GM10266 (cell line): ENCODE measurements at regions not wholly inside any gene's neighbourhood (a gene's known extent, or its start where the extent isn't known, plus 50 kb on each side); places are given as distances from the start of the nearest gene placed in this dataset.

ENCODE experiments used
- DNase-seq: peaks from one replicate; pipeline ENCODE4 v3.0.0; 2012; ENCODE audit errors: extremely low spot score
- CTCF ChIP-seq: IDR thresholded peaks from 2 replicates; pipeline ENCODE4 v1.5.1; 2012; ENCODE audit warnings: mild to moderate bottlenecking, low read depth; ENCODE audit not compliant: control insufficient read depth, insufficient read depth; ENCODE audit errors: missing control alignments

DNA sequence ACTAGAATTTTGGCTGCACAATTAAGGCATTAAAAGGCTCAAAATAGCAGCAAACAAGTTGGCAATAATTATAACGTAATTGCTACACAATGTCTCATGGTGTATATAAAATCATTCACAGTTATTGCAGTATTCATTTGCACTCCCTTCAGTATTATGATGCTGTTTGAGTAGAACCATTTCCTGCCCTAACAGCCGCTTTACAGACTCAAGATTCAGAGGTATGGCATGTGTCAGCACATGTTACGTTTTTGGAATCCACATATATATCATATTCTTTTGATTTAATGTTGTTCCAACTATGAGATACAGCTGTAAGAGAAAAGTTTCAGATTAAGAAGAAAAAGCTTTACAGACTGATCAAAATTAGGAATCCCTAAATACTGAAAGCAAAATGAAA lies 56.3 kb upstream of the NCKAP5 start:
- no peak for TF ChIP-seq CTCF
- DNase-seq, result no peak

- DNase-seq, result no peak
- no peak for TF ChIP-seq CTCF
These were observed 59.5 kb upstream of the NCKAP5 start for GRCh38 chr2:133627741-133628140.

GRCh38 chr2:133633309-133633708 lies 65.0 kb upstream of the NCKAP5 start:
- no peak for TF ChIP-seq CTCF
- no peak for DNase-seq

DNA sequence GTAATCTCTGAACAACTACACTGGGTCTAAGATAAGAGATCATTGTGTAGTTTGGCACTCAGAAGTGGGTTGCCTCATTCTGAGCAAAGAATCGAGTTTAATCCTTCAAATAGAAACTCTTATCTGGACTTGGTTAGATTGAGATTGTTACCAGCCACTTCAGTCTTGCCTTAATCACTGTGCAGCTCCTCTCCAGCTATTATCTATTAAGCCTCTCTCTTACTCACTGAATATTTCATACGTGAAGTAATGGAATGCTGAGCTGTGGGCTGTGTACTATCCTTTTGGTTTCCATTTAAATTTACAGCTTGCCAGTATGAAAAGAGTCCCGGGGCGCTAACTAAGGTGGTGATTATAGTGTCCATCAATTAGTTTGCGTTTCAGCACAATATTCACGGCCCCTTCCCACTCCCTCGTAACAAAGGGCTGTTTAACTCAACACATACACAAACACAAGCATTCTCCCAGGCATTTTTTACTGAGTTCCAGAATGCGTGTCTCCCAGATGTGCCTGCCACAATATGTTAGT lies 65.7 kb upstream of the NCKAP5 start:
- no peak for TF ChIP-seq CTCF
- DNase-seq, result no peak

DNA sequence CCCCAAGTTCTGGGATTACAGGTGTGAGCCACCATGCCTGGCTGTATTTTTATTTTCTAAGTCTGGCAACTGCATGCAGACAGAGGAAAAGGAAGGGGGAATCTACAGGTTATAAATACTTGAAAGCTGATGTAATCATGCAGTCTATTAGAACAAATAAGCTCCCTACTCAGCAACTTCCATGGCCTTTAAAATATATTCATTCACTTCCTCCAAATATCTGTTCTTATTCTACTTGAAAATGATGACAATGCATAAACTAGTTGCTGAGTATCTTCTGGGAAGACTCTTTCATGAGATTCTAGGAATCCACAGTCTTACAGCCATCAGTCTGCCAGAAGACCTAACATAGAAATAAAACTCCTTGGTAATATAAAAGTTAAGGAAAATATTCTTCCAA lies 66.9 kb upstream of the NCKAP5 start:
- no peak for TF ChIP-seq CTCF
- DNase-seq, result no peak

- no peak for DNase-seq
- TF ChIP-seq CTCF, result no peak
These were observed 68.0 kb upstream of the NCKAP5 start for GRCh38 chr2:133636287-133636686.

- TF ChIP-seq CTCF, result no peak
- DNase-seq, result no peak
These were observed 71.8 kb upstream of the NCKAP5 start for GRCh38 chr2:133640103-133640502.

DNA sequence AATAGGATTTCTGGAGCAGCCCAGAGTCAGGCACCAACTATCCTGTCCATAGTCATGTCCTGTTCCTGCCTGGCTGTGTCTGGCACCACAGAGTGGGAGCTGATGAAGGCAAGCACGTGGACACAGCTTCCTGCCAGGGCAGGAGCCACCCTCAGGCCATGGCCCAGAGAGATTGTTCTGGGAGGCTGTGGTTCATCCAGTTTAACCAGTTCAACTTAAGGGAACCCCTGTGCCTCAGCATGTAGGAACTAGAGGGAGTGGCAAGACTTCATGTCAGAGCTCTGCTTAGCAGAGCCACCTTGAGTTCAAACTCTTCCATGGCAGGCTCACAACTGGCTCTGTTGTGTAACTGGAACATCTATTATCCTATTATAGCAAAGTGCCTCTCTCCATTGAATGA lies 73.2 kb upstream of the NCKAP5 start:
- TF ChIP-seq CTCF, result no peak
- DNase-seq, result no peak
